ENCODE measurements at regions not wholly inside any gene's neighbourhood (a gene's known extent, or its start where the extent isn't known, plus 50 kb on each side); places are given as distances from the start of the nearest gene placed in this dataset.

DNA sequence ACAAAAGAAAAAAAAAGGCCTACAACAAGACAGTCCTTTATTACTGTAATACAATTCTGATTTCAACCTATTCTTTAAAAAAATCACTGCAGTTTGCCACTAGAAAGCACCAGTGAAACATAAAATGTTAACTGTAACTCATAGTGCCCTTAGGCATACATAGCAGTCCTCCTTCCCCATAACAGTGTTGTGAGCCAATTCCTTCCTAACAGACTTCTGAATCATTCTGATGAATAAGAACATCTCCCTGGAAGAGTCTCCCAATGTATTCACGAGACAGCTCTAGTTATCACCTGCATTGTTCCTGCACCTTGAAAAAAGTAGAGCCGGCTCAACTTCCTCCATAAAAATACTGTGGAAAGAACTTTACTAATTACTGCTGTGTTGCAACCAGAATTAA, 213.6 kb upstream of the FSCB start:
- peaks cover 23% of the 10 kb centered on the region for H3K9me3 Mint-ChIP-seq
- H3K27me3 Mint-ChIP-seq (ENCODE audit: low read depth) = no peaks in the 10 kb centered on the region
- no peak overlapping the region for H3K27ac Mint-ChIP-seq (ENCODE audit: unreplicated experiment)
- H3K4me1 Mint-ChIP-seq = no peaks in the 10 kb centered on the region
- TF ChIP-seq, protein P1, sequence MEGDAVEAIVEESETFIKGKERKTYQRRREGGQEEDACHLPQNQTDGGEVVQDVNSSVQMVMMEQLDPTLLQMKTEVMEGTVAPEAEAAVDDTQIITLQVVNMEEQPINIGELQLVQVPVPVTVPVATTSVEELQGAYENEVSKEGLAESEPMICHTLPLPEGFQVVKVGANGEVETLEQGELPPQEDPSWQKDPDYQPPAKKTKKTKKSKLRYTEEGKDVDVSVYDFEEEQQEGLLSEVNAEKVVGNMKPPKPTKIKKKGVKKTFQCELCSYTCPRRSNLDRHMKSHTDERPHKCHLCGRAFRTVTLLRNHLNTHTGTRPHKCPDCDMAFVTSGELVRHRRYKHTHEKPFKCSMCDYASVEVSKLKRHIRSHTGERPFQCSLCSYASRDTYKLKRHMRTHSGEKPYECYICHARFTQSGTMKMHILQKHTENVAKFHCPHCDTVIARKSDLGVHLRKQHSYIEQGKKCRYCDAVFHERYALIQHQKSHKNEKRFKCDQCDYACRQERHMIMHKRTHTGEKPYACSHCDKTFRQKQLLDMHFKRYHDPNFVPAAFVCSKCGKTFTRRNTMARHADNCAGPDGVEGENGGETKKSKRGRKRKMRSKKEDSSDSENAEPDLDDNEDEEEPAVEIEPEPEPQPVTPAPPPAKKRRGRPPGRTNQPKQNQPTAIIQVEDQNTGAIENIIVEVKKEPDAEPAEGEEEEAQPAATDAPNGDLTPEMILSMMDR (conservative IDR thresholded peaks at IDR 0.05) = no peak
- peaks cover 5% of the 10 kb centered on the region for H3K36me3 Mint-ChIP-seq (ENCODE audit: low read depth)
- no peak for DNase-seq (ENCODE audit: low read depth, low spot score)
- H3K4me3 Mint-ChIP-seq = no peak overlapping the region

DNA sequence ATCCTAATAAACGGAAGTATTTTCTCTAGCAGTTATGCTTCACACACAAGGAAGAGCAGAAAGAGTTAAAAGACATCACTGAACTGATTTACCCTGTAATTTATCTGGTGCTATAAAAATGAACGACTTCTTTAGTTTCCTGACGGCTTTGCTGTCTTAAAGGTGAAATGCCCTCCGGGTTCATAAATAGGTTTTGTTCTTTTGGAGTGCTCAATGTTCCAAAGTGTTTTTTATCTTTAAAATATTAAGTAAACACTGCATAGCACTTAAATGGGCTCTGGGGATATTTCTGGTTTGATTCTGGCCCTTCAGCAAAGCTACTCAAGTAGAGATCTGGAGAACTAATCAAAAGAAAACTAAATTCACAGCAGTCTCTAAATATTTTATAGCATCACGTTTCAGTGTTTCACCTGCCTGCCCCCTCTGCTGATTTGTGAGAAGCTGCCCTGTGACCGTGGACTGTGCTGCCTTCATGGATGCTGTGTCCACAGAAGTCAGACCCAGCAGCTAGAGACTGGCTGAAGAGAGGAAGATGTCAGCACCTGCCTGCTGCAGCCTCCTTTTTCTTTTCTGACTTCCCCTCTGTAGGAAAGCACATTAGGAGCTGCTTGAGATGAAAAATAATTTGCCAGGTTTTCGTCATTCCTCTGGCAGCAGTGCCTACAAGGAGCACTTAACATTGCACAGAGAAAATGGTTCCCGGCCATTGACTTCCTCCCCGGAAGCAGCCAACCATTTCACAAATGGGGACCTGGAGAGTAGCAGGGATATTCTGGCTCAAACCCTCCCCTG, 205.1 kb upstream of the FSCB start:
- no peak for DNase-seq (ENCODE audit: low read depth, low spot score)
- H3K4me1 Mint-ChIP-seq = no peaks in the 10 kb centered on the region
- no peaks in the 10 kb centered on the region for H3K36me3 Mint-ChIP-seq (ENCODE audit: low read depth)
- H3K27me3 Mint-ChIP-seq (ENCODE audit: low read depth) = no peaks in the 10 kb centered on the region
- H3K4me3 Mint-ChIP-seq = no peak overlapping the region
- H3K27ac Mint-ChIP-seq (ENCODE audit: unreplicated experiment) = peak overlapping the region; percentile 27
- TF ChIP-seq, protein P1 (conservative IDR thresholded peaks at IDR 0.05) = no peak
- H3K9me3 Mint-ChIP-seq = no peaks in the 10 kb centered on the region

DNA sequence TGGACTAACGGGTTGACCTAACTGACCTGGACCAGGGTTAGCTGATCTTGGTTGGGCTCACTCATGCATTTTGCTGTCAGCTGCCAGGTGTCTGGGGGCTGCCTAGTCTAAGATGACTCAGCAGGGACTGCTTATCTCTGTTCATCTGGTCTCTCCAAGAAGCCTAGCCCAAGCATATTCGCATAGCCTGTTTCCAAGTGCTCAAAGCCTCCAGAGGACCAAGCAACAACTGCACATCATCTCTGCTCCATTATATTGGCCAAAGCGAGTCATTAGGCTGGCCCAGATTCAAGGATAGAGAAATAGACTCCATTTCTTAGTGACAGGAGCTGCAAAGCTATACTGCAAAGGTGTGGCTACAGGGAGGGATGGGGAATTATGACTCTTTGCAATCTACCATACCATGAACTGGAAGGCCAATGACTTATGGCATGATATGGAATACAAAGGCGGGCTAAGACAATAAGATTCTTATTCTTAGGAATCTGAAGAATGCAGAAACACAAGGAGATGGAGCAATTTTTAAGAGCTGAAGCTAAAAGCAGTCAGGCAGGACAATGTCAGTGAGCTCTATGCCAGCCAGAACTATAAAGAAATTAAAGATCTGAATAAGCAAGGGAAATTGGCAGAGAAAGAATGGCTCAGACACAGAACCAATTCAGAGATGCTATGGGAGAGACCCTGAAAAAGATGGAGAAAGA, 194.6 kb upstream of the FSCB start:
- Mint-ChIP-seq H3K27ac (ENCODE audit: unreplicated experiment) (no peak overlapping the region), H3K4me1 (no peaks in the 10 kb centered on the region), H3K36me3 (ENCODE audit: low read depth) (no peaks in the 10 kb centered on the region), H3K9me3 (peaks cover 4% of the 10 kb centered on the region), H3K4me3 (no peak overlapping the region), H3K27me3 (ENCODE audit: low read depth) (peaks cover 1% of the 10 kb centered on the region)
- DNase-seq (ENCODE audit: low read depth, low spot score) = no peak
- TF ChIP-seq, protein P1 (conservative IDR thresholded peaks at IDR 0.05) = no peak

DNA sequence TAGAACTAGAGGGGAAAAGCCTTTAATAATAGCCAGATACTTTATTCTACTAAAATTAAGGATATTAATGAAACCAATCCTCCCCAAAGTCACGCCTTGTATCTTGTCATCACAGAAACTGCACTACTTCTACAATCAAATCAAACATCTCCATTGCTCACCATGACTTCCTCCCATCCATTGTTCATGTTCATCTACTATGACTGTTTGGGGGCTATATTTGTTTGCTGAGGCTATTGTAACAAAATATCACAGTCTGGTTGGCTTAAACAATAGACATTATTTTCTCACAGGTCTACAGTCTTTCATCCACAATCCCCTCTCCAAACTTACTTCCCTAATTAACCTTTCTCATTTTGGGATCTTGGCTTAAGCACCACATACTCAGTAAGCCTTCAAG, 193.6 kb upstream of the FSCB start:
- H3K36me3 Mint-ChIP-seq (ENCODE audit: low read depth) = no peaks in the 10 kb centered on the region
- no peak for DNase-seq (ENCODE audit: low read depth, low spot score)
- no peak overlapping the region for H3K27ac Mint-ChIP-seq (ENCODE audit: unreplicated experiment)
- peaks cover 5% of the 10 kb centered on the region for H3K9me3 Mint-ChIP-seq
- TF ChIP-seq, protein P1 (conservative IDR thresholded peaks at IDR 0.05) = no peak
- H3K27me3 Mint-ChIP-seq (ENCODE audit: low read depth) = peaks cover 4% of the 10 kb centered on the region
- H3K4me3 Mint-ChIP-seq = no peak overlapping the region
- H3K4me1 Mint-ChIP-seq = no peaks in the 10 kb centered on the region

DNA sequence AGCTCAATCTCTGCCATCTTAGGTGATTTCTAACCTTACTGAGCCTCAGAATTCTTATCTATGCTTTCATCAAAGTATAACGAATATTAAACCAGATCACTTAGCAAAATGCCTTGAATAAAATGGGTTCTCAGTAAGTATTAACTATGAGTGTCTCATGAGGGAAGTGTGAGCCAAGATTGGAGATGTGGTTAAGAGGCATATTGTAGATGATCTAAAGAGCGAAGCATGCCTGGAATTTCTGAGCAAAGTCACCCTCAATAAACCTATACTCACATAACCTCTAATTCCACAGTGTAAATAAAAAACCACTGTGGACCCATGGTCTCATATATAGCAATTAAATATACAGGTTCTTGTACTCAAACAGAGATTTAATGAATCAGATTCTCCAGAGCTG, 193.1 kb upstream of the FSCB start:
- Mint-ChIP-seq H3K4me1 (no peaks in the 10 kb centered on the region), H3K9me3 (peaks cover 5% of the 10 kb centered on the region), H3K27me3 (ENCODE audit: low read depth) (peaks cover 7% of the 10 kb centered on the region), H3K27ac (ENCODE audit: unreplicated experiment) (no peak overlapping the region), H3K36me3 (ENCODE audit: low read depth) (no peaks in the 10 kb centered on the region), H3K4me3 (no peak overlapping the region)
- TF ChIP-seq, protein P1 (conservative IDR thresholded peaks at IDR 0.05) = no peak
- no peak for DNase-seq (ENCODE audit: low read depth, low spot score)

Data from neural crest cell (in vitro differentiated cells).